Osteoblast (primary cell): ENCODE measurements at regions not wholly inside any gene's neighbourhood (a gene's known extent, or its start where the extent isn't known, plus 50 kb on each side); places are given as distances from the start of the nearest gene placed in this dataset.

Source experiments
- DNase-seq: peaks from one replicate; pipeline ENCODE4 v3.0.0; 2011; ENCODE audit warnings: low spot score, mixed read lengths; ENCODE audit not compliant: insufficient read length; ENCODE audit errors: missing footprints
- H2AFZ ChIP-seq: 2 replicates; pipeline ENCODE4 v1.6.0; 2011; ENCODE audit warnings: mild to moderate bottlenecking, low read length
- H3K27ac ChIP-seq: 2 replicates; pipeline ENCODE4 v1.5.1; 2011; ENCODE audit warnings: mild to moderate bottlenecking, low read depth, low read length, moderate library complexity
- H3K27me3 ChIP-seq: 2 replicates; pipeline ENCODE4 v1.6.0; 2012; ENCODE audit warnings: mild to moderate bottlenecking, control low read depth, inconsistent platforms, low read length, moderate library complexity; ENCODE audit not compliant: insufficient read depth
- H3K36me3 ChIP-seq: 2 replicates; pipeline ENCODE4 v1.5.1; 2011; ENCODE audit warnings: mild to moderate bottlenecking, low read length, control low read depth, moderate library complexity; ENCODE audit not compliant: insufficient read depth
- H3K4me1 ChIP-seq: 2 replicates; pipeline ENCODE4 v1.5.1; 2011; ENCODE audit warnings: mild to moderate bottlenecking, low read length, control low read depth, moderate library complexity; ENCODE audit not compliant: insufficient read depth
- H3K4me2 ChIP-seq: 2 replicates; pipeline ENCODE4 v1.6.0; 2011; ENCODE audit warnings: mild to moderate bottlenecking, low read length; ENCODE audit not compliant: insufficient read depth
- H3K4me3 ChIP-seq: fragments of 200-600 bp; sonication (generic); 3 replicates; pipeline ENCODE4 v1.5.1; 2012; ENCODE audit warnings: mild to moderate bottlenecking, low read length, inconsistent platforms; ENCODE audit not compliant: insufficient read depth
- H3K79me2 ChIP-seq: 2 replicates; pipeline ENCODE4 v1.6.0; 2012; ENCODE audit warnings: mild to moderate bottlenecking, low read length, control low read depth, inconsistent platforms; ENCODE audit not compliant: insufficient read depth
- H3K9me3 ChIP-seq: 2 replicates; pipeline ENCODE4 v1.5.1; 2011; ENCODE audit warnings: low read depth, low read length, control low read depth
- H4K20me1 ChIP-seq: 2 replicates; pipeline ENCODE4 v1.6.0; 2012; ENCODE audit warnings: mild to moderate bottlenecking, low read length, control low read depth; ENCODE audit not compliant: insufficient read depth
- TF ChIP-seq, protein P1 (sequence below): IDR thresholded peaks from 2 replicates; pipeline ENCODE4 v1.5.1; 2011; ENCODE audit warnings: mild to moderate bottlenecking, low read depth, low read length, moderate library complexity; ENCODE audit errors: extremely low read depth

DNA sequence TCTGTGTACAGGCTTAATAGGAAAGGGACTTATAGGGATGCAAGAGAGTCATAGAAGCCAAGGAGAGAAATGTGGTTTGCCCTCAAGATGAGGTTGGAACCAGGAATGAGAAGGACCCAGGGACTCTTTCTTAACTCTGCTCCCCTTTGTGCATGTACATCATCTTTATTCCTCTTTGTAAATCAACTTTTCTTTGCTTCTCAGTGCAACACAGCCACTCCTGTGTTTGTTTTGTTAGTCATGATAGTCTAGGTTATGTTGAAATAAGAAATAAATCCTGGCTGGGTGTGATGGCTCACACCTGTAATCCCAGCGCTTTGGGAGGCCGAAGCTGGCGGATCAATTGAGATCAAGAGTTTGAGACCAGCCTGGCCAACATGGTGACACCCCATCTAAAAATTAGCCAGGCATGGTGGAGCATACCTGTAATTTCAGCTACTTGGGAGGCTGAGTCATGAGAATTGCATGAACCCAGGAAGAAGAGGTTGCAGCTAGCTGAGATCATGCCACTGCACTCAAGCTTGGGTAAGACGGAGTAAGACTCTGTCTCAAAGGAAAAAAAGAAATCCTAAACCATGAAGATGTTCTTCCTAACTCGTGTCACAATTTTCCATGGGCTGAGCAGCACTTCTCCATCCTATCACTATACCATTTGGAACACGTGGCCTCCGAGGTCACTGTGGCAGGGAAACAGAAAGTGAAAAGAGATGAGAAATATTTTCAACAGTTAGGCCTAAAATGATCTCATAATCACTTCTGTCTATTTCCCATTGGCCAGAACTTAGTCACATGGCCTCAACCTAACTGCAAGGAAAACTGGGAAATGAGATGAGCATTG, 73.0 kb upstream of the TMEM17 start:
- H3K27me3 ChIP-seq = no peaks in the 10 kb centered on the region
- peak overlapping the region; percentile 30 for H2AFZ ChIP-seq
- peaks cover 37% of the 10 kb centered on the region for H3K4me1 ChIP-seq
- H3K27ac ChIP-seq = peak overlapping the region; percentile 77
- no peaks in the 10 kb centered on the region for H3K9me3 ChIP-seq
- no peak for DNase-seq
- peak overlapping the region; percentile 46 for H3K4me2 ChIP-seq
- H3K4me3 ChIP-seq = no peak overlapping the region
- no peaks in the 10 kb centered on the region for H3K79me2 ChIP-seq
- H4K20me1 ChIP-seq = no peaks in the 10 kb centered on the region
- TF ChIP-seq, protein P1, sequence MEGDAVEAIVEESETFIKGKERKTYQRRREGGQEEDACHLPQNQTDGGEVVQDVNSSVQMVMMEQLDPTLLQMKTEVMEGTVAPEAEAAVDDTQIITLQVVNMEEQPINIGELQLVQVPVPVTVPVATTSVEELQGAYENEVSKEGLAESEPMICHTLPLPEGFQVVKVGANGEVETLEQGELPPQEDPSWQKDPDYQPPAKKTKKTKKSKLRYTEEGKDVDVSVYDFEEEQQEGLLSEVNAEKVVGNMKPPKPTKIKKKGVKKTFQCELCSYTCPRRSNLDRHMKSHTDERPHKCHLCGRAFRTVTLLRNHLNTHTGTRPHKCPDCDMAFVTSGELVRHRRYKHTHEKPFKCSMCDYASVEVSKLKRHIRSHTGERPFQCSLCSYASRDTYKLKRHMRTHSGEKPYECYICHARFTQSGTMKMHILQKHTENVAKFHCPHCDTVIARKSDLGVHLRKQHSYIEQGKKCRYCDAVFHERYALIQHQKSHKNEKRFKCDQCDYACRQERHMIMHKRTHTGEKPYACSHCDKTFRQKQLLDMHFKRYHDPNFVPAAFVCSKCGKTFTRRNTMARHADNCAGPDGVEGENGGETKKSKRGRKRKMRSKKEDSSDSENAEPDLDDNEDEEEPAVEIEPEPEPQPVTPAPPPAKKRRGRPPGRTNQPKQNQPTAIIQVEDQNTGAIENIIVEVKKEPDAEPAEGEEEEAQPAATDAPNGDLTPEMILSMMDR = no peak
- H3K36me3 ChIP-seq = no peaks in the 10 kb centered on the region

DNA sequence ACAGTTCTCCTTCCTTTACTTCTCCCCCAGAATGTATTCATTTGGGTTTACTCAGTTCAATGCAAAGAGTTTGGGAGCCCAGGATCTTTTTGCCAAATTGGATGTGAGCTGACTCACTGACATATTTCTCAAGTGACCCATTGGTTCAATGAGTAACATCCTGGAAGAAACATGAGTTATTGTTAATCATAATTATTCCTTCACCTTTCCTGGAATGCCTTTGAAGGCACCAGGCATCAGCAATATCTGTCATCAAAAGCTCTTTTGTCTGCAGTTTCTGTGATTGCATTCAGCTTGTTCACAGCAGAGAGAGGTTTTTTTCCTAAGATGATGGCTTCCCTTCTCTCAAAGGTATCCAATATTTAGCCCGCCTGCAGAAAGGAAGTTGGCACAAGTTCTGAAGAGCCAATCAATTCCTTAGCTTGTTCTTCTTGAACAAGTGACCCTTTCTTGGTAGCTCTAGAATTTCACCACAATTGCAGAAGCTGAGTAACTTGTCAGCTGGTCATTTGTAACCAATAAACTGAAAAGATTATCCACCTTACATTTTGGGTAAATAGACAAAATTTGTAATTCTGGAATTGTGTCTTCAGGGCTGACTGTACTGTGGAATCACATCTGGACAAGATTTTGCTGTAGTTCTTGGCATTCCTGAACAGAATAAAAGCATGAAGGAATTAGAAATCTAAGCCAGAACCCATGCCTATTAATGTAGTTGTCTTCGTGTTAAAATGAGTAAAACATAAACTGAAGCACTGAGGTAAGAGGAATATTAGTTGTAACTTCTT, 72.2 kb upstream of the TMEM17 start:
- peak overlapping the region; percentile 77 for H3K27ac ChIP-seq
- no peaks in the 10 kb centered on the region for H3K9me3 ChIP-seq
- H3K36me3 ChIP-seq = no peaks in the 10 kb centered on the region
- no peak overlapping the region for H3K4me3 ChIP-seq
- H3K79me2 ChIP-seq = no peaks in the 10 kb centered on the region
- peak; percentile 82 for DNase-seq
- H3K4me2 ChIP-seq = peak overlapping the region; percentile 46
- TF ChIP-seq, protein P1 = no peak
- no peaks in the 10 kb centered on the region for H3K27me3 ChIP-seq
- no peak overlapping the region for H2AFZ ChIP-seq
- no peaks in the 10 kb centered on the region for H4K20me1 ChIP-seq
- H3K4me1 ChIP-seq = peaks cover 37% of the 10 kb centered on the region

DNA sequence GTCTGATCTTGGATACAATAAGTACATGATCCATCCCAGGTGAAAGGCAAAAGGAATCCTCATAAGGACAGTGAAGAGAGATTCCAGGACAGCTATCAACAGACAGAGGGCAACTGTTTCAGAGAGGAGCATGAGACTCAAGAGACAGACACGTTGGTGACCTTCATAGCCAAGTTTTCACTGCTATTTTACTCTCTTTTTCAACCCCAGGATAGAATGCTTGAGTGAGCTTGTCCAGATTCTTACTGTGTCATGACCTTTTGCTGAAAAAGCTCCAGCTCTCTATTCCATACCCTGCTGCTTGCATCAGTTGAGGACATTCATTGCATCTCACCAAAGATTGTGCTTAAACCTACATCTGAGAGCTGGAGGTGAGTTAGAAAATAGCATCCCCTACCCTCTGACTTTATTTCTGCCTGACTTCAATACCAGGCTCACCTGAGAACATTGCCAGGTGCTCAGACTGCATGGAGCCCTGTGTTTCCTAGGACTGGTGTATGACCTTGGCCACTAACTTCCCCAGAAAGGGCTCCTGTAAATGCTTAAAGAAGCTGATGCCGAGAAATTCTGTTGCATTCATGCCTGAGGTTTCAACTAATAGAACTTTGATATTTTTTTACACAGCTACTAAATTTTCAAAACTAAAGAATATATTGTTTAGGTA, 70.4 kb upstream of the TMEM17 start:
- H3K4me2 ChIP-seq = no peak overlapping the region
- peak overlapping the region; percentile 67 for H2AFZ ChIP-seq
- H3K4me1 ChIP-seq = peaks cover 40% of the 10 kb centered on the region
- H3K27me3 ChIP-seq = no peaks in the 10 kb centered on the region
- DNase-seq = no peak
- H3K79me2 ChIP-seq = no peaks in the 10 kb centered on the region
- H4K20me1 ChIP-seq = no peaks in the 10 kb centered on the region
- TF ChIP-seq, protein P1 = no peak
- no peaks in the 10 kb centered on the region for H3K36me3 ChIP-seq
- H3K4me3 ChIP-seq = no peak overlapping the region
- H3K27ac ChIP-seq = no peak overlapping the region
- no peaks in the 10 kb centered on the region for H3K9me3 ChIP-seq
